Fibroblast of the aortic adventitia (primary cell): ENCODE measurements at regions not wholly inside any gene's neighbourhood (a gene's known extent, or its start where the extent isn't known, plus 50 kb on each side); places are given as distances from the start of the nearest gene placed in this dataset.
"Not testable (repeated sequence)": the region's sequence is repeated elsewhere in the genome, so short reads cannot be mapped to it uniquely, and the experiment has no call there.

Experiments
- DNase-seq: peaks from one replicate; pipeline ENCODE4 v3.0.0-alpha.2; 2010; ENCODE audit warnings: low read depth
- H3K4me3 ChIP-seq: 2 replicates; pipeline ENCODE4 v1.5.1; 2011; ENCODE audit warnings: low read depth, mild to moderate bottlenecking, control low read depth, low read length, moderate library complexity
- CTCF ChIP-seq: IDR thresholded peaks from 2 replicates; pipeline ENCODE4 v1.5.1; 2011; ENCODE audit warnings: mild to moderate bottlenecking, low read length, control low read depth, inconsistent platforms; ENCODE audit not compliant: insufficient read depth

GRCh38 chr3:59374091-59374817 lies 324.4 kb upstream of the CFAP20DC start:
- DNase-seq, result no peak
- no peak for TF ChIP-seq CTCF
- H3K4me3 ChIP-seq, result no peak overlapping the region

- no peak for DNase-seq
- H3K4me3 ChIP-seq, result no peak overlapping the region
- no peak for TF ChIP-seq CTCF
Measured at GRCh38 chr3:59372346-59372745, 322.5 kb upstream of the CFAP20DC start.

- TF ChIP-seq CTCF, result no peak
- H3K4me3 ChIP-seq, result no peak overlapping the region
- DNase-seq, result no peak
Measured at GRCh38 chr3:59368900-59369675, 319.3 kb upstream of the CFAP20DC start.

GRCh38 chr3:59367150-59367549 lies 317.3 kb upstream of the CFAP20DC start:
- no peak for TF ChIP-seq CTCF
- no peak overlapping the region for H3K4me3 ChIP-seq
- DNase-seq, result no peak

- no peak for TF ChIP-seq CTCF
- H3K4me3 ChIP-seq, result no peak overlapping the region
- DNase-seq, result no peak
Measured at GRCh38 chr3:59366218-59366617, 316.4 kb upstream of the CFAP20DC start.

GRCh38 chr3:59364496-59364895 lies 314.7 kb upstream of the CFAP20DC start:
- no peak for TF ChIP-seq CTCF
- no peak overlapping the region for H3K4me3 ChIP-seq
- peak; percentile 71 for DNase-seq

- not testable (repeated sequence) for H3K4me3 ChIP-seq, DNase-seq
Measured at GRCh38 chr3:59360312-59360711, 310.5 kb upstream of the CFAP20DC start.
